Stimulated activated CD8-positive, alpha-beta memory T cell treated with anti-CD3 and anti-CD28 coated beads, Interleukin-7, amount 100 ng/mL, for 48 hours (primary cell): ENCODE measurements at regions not wholly inside any gene's neighbourhood (a gene's known extent, or its start where the extent isn't known, plus 50 kb on each side); places are given as distances from the start of the nearest gene placed in this dataset.

ENCODE experiments used
- DNase-seq, 2 donors: peaks; one replicate each; pipeline ENCODE4 v3.0.0-alpha.2; 2020; ENCODE audit warnings: low read depth in 1 of 2; ENCODE audit errors: extremely low read depth in 1 of 2

- no peak for DNase-seq
Measured at GRCh38 chr11:91783173-91783572, 441.4 kb upstream of the FAT3 start.

GRCh38 chr11:91778758-91779157 is 445.9 kb upstream of the FAT3 start:
- DNase-seq = no peak

GRCh38 chr11:91776655-91777054 is 448.0 kb upstream of the FAT3 start:
- DNase-seq = no peak

- no peak for DNase-seq
Measured at GRCh38 chr11:91773090-91773489, 451.5 kb upstream of the FAT3 start.

- DNase-seq = no peak
Measured at GRCh38 chr11:91771961-91772360, 452.7 kb upstream of the FAT3 start.

GRCh38 chr11:91768783-91769182 is 455.8 kb upstream of the FAT3 start:
- DNase-seq = no peak

GRCh38 chr11:91763331-91763730 is 461.3 kb upstream of the FAT3 start:
- no peak for DNase-seq

GRCh38 chr11:91761406-91762025 is 463.1 kb upstream of the FAT3 start:
- DNase-seq = no peak

- DNase-seq = no peak
Measured at GRCh38 chr11:91756829-91757480, 467.7 kb upstream of the FAT3 start.

- no peak for DNase-seq
Measured at GRCh38 chr11:91755951-91756707, 468.5 kb upstream of the FAT3 start.

GRCh38 chr11:91755526-91755925 is 469.1 kb upstream of the FAT3 start:
- DNase-seq = no peak

GRCh38 chr11:91749251-91749650 is 475.4 kb upstream of the FAT3 start:
- DNase-seq = no peak

GRCh38 chr11:91742155-91742554 is 482.5 kb upstream of the FAT3 start:
- no peak for DNase-seq

- DNase-seq = no peak
Measured at GRCh38 chr11:91731051-91731450, 493.6 kb upstream of the FAT3 start.

- DNase-seq = no peak
Measured at GRCh38 chr11:91730620-91731019, 494.0 kb upstream of the FAT3 start.

- DNase-seq = no peak
Measured at GRCh38 chr11:91730057-91730456, 494.6 kb upstream of the FAT3 start.

- DNase-seq = no peak
Measured at GRCh38 chr11:91717169-91717568, 507.4 kb upstream of the FAT3 start.

- no peak for DNase-seq
Measured at GRCh38 chr11:91707652-91708482, 516.8 kb upstream of the FAT3 start.

GRCh38 chr11:91703042-91703441 is 521.6 kb upstream of the FAT3 start:
- DNase-seq = no peak

GRCh38 chr11:91700854-91701253 is 523.8 kb upstream of the FAT3 start:
- DNase-seq = no peak

- no peak for DNase-seq
Measured at GRCh38 chr11:91698845-91699244, 525.8 kb upstream of the FAT3 start.
